Spleen (tissue), 11 donors: ENCODE measurements at regions not wholly inside any gene's neighbourhood (a gene's known extent, or its start where the extent isn't known, plus 50 kb on each side); places are given as distances from the start of the nearest gene placed in this dataset.

Source experiments
- DNase-seq: peaks from one replicate; pipeline ENCODE4 v3.0.0-alpha.2; 2020
- H3K27ac ChIP-seq, 8 donors: fragments of 200-600 bp; sonication (generic) in 7 of 8; 1 replicate in 4 of 8; 2 replicates in 4 of 8; pipeline versions ENCODE4 v1.5.0 to v1.8.0; 2016 to 2021; ENCODE audit warnings: inconsistent platforms in 4 of 8, mild to moderate bottlenecking in 4 of 8, moderate library complexity in 1 of 8
- H3K27me3 ChIP-seq, 7 donors: fragments of 200-600 bp; sonication (generic) in 6 of 7; replicated peaks in 1 of 7; 1 replicate in 4 of 7; 2 replicates in 3 of 7; pipeline versions ENCODE4 v1.5.0 to v1.8.0; 2016 to 2021; ENCODE audit warnings: inconsistent platforms in 3 of 7, mild to moderate bottlenecking in 1 of 7
- H3K36me3 ChIP-seq, 6 donors: fragments of 200-600 bp; sonication (generic) in 5 of 6; 1 replicate in 4 of 6; 2 replicates in 2 of 6; pipeline versions ENCODE4 v1.5.0 to v1.8.0; 2016 to 2021; ENCODE audit warnings: inconsistent platforms in 2 of 6
- H3K4me1 ChIP-seq, 6 donors: fragments of 200-600 bp; sonication (generic) in 5 of 6; 1 replicate in 3 of 6; 2 replicates in 3 of 6; pipeline versions ENCODE4 v1.5.0 to v1.8.0; 2016 to 2021; ENCODE audit warnings: inconsistent platforms in 3 of 6
- H3K4me3 ChIP-seq, 8 donors: fragments of 200-600 bp; sonication (generic) in 7 of 8; 1 replicate in 4 of 8; 2 replicates in 4 of 8; pipeline versions ENCODE4 v1.5.0 to v1.8.0; 2016 to 2021; ENCODE audit warnings: inconsistent platforms in 4 of 8, mild to moderate bottlenecking in 4 of 8, moderate library complexity in 2 of 8
- H3K9me3 ChIP-seq, 8 donors: fragments of 200-600 bp; sonication (generic) in 7 of 8; 1 replicate in 4 of 8; 2 replicates in 4 of 8; pipeline versions ENCODE4 v1.5.0 to v1.8.0; 2016 to 2021; ENCODE audit warnings: inconsistent platforms in 4 of 8
- POLR2A ChIP-seq, 3 donors: fragments of 450-650 bp; IDR thresholded peaks; one replicate each; pipeline ENCODE4 v1.5.1; 2017; ENCODE audit warnings: antibody characterized with exemption in 3 of 3, mild to moderate bottlenecking in 1 of 3
- POLR2AphosphoS5 ChIP-seq, 3 donors: sonication (generic); formaldehyde crosslinking; IDR thresholded peaks; one replicate each; pipeline ENCODE4 v1.5.1; 2017; ENCODE audit warnings: antibody characterized with exemption in 3 of 3
- WGBS, 5 donors: extraction: QIAGEN DNeasy Blood & Tissue Kit in 3 of 5; methylation state at CpG; one replicate each; pipeline versions ENCODE4 v1.1.5 to v1.1.7; 2013 to 2018; 5-methylcytosine and 5-hydroxymethylcytosine counted together
- intact Hi-C: fragments of 100-400 bp; cut with DNase I; formaldehyde crosslinking; loops from one replicate; pipeline ENCODE4 v1.15.0; 2023; ENCODE audit warnings: low total_unique reads
- TF ChIP-seq, protein P1 (sequence below), 11 experiments: fragments of 200-600 bp in 7 of 11; fragments of 450-650 bp in 4 of 11; sonication (generic) in 4 of 11; IDR thresholded peaks in 8 of 11; conservative IDR thresholded peaks in 3 of 11; 1 replicate in 7 of 11; 2 replicates in 4 of 11; pipeline versions ENCODE4 v1.4.0 to v1.8.0; 2016 to 2021; ENCODE audit warnings: antibody characterized with exemption in 11 of 11, inconsistent platforms in 4 of 11, mild to moderate bottlenecking in 1 of 11
- donor health status: healthy with polysubstance abuse.
- donor health status: DM: no; HTN: no; CAD: no; lungs with moderate emphysema.
- donor health status: DM: no; HTN: no; CAD: no.
- donor health status: Bipolar disorder and iron deficiency.
- donor health status: healthy.
- donor health status: DM: no; HTN: no; CAD: no.
- donor health status: DM: yes; HTN: yes; CAD: no.

DNA sequence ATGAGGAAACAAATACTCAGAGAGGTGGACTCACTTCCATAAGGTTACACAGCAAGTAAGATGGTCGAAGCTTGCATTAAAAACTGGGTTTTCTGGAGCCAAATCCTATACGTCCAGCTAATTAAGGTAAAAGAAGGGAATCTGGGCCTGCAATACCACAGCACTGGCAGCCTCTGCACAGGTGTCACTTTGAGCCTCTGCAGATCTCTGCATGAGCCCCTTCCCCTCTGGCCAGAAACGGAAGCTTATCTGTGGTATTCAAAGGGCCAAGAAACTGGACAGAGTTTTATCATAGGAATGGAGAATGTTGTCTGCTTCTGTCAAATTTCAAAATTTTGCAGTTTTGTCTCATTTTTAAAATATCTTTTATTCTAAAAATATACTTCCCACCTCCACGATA lies 76.1 kb downstream of the OSR1 start:
- WGBS, 5 donors, result 84 to 92% (median 88%) methylated on average over 4 of the region's 4 CpGs
- DNase-seq, result no peak
- no peaks in the 10 kb centered on the region for H3K27me3 ChIP-seq
- H3K9me3 ChIP-seq, result peaks cover 0 to 13% (median 0%) of the 10 kb centered on the region in 8 donors
- H3K4me3 ChIP-seq, result no peak overlapping the region
- no peaks in the 10 kb centered on the region for H3K4me1 ChIP-seq
- no peak overlapping the region for H3K27ac ChIP-seq
- intact Hi-C loops, result no loop called here
- no peaks in the 10 kb centered on the region for H3K36me3 ChIP-seq
- TF ChIP-seq POLR2A (IDR thresholded peaks at IDR 0.05) (no peak), POLR2AphosphoS5 (IDR thresholded peaks at IDR 0.05) (no peak)
- TF ChIP-seq, protein P1, sequence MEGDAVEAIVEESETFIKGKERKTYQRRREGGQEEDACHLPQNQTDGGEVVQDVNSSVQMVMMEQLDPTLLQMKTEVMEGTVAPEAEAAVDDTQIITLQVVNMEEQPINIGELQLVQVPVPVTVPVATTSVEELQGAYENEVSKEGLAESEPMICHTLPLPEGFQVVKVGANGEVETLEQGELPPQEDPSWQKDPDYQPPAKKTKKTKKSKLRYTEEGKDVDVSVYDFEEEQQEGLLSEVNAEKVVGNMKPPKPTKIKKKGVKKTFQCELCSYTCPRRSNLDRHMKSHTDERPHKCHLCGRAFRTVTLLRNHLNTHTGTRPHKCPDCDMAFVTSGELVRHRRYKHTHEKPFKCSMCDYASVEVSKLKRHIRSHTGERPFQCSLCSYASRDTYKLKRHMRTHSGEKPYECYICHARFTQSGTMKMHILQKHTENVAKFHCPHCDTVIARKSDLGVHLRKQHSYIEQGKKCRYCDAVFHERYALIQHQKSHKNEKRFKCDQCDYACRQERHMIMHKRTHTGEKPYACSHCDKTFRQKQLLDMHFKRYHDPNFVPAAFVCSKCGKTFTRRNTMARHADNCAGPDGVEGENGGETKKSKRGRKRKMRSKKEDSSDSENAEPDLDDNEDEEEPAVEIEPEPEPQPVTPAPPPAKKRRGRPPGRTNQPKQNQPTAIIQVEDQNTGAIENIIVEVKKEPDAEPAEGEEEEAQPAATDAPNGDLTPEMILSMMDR (IDR thresholded peaks at IDR 0.05 in 8 of 11, conservative IDR thresholded peaks at IDR 0.05 in 3 of 11), result no peak

DNA sequence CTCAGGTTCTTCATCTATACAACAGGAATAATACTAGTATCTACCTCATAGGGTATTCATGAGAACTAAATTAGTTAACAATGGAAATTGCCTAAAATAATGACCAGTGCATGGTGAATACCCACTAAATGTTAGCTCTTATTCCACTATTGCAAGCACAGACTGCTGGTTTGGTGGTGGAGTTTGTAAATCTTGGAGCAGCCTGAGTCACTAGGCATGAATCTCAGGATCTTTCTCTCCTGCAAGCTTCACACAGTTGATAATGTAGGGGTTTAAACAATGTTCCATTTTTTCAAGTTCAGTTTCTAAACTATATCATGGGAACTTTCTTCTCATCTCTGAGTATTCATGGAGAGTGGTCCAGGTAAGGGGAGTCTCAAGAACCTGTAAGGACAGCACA lies 84.0 kb downstream of the OSR1 start:
- H3K9me3 ChIP-seq, result peaks cover 0 to 9% (median 0%) of the 10 kb centered on the region in 8 donors
- intact Hi-C loops, result no loop called here
- no peak for TF ChIP-seq POLR2A (IDR thresholded peaks at IDR 0.05)
- TF ChIP-seq POLR2AphosphoS5 (IDR thresholded peaks at IDR 0.05), result no peak
- TF ChIP-seq, protein P1 (IDR thresholded peaks at IDR 0.05 in 8 of 11, conservative IDR thresholded peaks at IDR 0.05 in 3 of 11), result no peak
- DNase-seq, result no peak
- H3K4me3 ChIP-seq, result no peak overlapping the region
- no peaks in the 10 kb centered on the region for H3K36me3 ChIP-seq
- no peak overlapping the region for H3K27ac ChIP-seq
- H3K4me1 ChIP-seq, result no peaks in the 10 kb centered on the region
- no peaks in the 10 kb centered on the region for H3K27me3 ChIP-seq

DNA sequence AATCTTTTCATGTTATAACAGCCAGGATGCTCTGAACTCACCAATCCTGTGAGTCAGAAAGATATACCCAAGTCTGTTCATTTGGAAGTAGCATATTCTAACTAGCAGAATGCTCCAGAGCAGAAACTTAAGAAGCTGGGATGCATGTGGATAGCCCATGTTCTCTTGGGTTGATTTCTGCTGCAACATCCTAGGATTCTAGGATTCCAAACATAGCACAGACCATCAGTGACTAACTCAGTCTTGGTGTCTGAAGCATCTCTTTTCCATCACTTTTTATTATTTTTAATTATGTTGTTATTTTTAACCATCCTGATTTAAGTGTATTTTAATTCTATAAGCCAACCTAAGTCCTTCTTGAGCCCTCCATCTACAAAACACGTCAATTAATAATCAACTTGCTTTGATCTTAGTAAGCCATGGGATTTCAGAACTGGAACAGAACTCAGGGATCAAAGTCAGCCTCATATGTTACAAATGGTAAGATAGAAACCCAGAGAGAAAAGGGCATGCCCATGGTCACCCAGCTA lies 85.4 kb downstream of the OSR1 start:
- no peak for DNase-seq
- no peaks in the 10 kb centered on the region for H3K4me1 ChIP-seq
- H3K27ac ChIP-seq, result no peak overlapping the region
- H3K4me3 ChIP-seq, result no peak overlapping the region
- no peaks in the 10 kb centered on the region for H3K36me3 ChIP-seq
- no peaks in the 10 kb centered on the region for H3K27me3 ChIP-seq
- intact Hi-C loops, result no loop called here
- no peaks in the 10 kb centered on the region for H3K9me3 ChIP-seq
- TF ChIP-seq, protein P1 (IDR thresholded peaks at IDR 0.05 in 8 of 11, conservative IDR thresholded peaks at IDR 0.05 in 3 of 11), result no peak
- no peak for TF ChIP-seq POLR2AphosphoS5 (IDR thresholded peaks at IDR 0.05)
- no peak for TF ChIP-seq POLR2A (IDR thresholded peaks at IDR 0.05)
- 73 to 90% (median 85%) methylated on average over 1 of the region's 1 CpG for WGBS, 5 donors

DNA sequence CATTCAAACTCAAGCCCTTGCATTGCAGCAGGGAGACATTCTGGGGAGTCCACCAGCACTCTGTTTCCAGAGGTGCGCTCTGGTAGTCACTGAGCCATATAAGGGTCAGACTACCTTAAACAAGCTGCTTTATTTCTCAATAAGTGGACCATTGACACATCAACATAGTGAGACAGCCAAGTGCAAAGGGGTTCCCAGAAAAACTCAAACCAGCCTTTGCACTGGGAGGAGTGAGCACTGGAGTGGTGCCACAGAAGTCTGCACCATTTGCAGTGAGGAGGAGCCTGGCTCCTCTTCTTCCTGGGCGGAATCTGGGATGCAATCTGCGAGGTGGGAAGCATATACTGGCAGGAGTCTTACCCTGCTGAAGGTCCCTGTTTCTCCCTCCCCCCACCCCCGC lies 86.4 kb downstream of the OSR1 start:
- Histone ChIP-seq H3K9me3 (no peaks in the 10 kb centered on the region), H3K27me3 (no peaks in the 10 kb centered on the region), H3K4me1 (no peaks in the 10 kb centered on the region), H3K27ac (no peak overlapping the region), H3K36me3 (no peaks in the 10 kb centered on the region), H3K4me3 (no peak overlapping the region)
- intact Hi-C loops, result no loop called here
- WGBS, 5 donors, result 59 to 85% (median 83%) methylated on average over 4 of the region's 4 CpGs
- DNase-seq, result no peak
- TF ChIP-seq, protein P1 (IDR thresholded peaks at IDR 0.05 in 8 of 11, conservative IDR thresholded peaks at IDR 0.05 in 3 of 11), result no peak
- no peak for TF ChIP-seq POLR2A (IDR thresholded peaks at IDR 0.05)
- no peak for TF ChIP-seq POLR2AphosphoS5 (IDR thresholded peaks at IDR 0.05)
